ENCODE measurements at regions not wholly inside any gene's neighbourhood (a gene's known extent, or its start where the extent isn't known, plus 50 kb on each side); places are given as distances from the start of the nearest gene placed in this dataset.
A peak's percentile ranks its signal among the peaks of the same experiment; 100 is the strongest.

DNA sequence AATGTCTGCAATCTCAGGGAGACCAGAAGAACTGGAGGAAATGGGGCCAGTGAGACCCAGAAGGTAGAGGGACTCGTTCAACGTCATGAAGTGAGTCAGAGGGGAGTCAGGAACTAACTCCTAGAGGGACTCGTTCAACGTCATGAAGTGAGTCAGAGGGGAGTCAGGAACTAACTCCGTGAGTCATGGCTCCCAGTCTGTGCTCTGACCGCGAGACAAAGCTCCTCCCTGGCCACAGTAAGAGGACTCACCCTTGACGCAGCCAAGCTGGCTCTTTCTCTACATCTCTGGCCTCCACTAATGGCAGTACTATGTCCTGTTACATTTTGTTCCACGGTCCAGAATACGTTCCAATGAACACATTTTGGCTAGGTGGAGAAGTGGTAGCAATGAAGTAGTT lies 902.5 kb downstream of the KCNJ2 start:
- Histone ChIP-seq H3K9me3 (ENCODE audit: low read depth) (no peaks in the 10 kb centered on the region), H3K4me1 (ENCODE audit: insufficient read depth) (no peaks in the 10 kb centered on the region), H3K27me3 (no peaks in the 10 kb centered on the region), H3K36me3 (replicated peaks; ENCODE audit: insufficient read depth, low read depth) (no peaks in the 10 kb centered on the region), H3K79me2 (no peaks in the 10 kb centered on the region), H3K4me3 (no peak overlapping the region), H3K9me2 (replicated peaks; ENCODE audit: insufficient read depth) (no peaks in the 10 kb centered on the region), H3K4me2 (no peak overlapping the region), H2AFZ (no peak overlapping the region), H3K27ac (no peak overlapping the region), H4K20me1 (ENCODE audit: insufficient read depth, poor library complexity, severe bottlenecking) (no peaks in the 10 kb centered on the region)
- WGBS (ENCODE audit: low lambda C conversion rate, missing lambda C conversion rate) = 86% methylated on average over 10 of the region's 10 CpGs
- peak; percentile 23 for DNase-seq (ENCODE audit: low spot score)
- TF ChIP-seq CTCF (IDR thresholded peaks at IDR 0.05; ENCODE audit: poor library complexity) (no peak), EZH2phosphoT487 (IDR thresholded peaks at IDR 0.05; ENCODE audit: low read depth, severe bottlenecking, unreplicated experiment) (no peak), EZH2 (IDR thresholded peaks at IDR 0.05; ENCODE audit: borderline replicate concordance) (no peak)

DNA sequence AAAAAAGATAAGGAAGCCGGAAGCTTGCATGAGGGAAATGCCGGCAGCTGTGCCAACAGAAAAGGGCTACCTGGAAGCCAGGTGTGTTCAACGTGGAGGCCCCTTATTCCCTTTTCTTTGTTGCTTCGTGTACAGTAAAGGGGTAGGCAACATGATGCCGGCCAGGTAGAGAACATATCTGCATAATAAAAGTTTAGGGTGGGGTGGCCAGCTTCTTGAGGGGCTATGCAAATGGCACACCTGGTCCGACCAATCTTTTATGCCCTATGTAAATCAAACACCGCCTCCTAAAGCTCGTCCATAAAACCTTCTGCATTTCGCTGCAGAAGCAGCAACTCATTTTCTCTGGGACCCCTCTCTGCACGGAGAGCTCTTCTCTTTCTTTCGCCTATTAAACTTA lies 911.6 kb downstream of the KCNJ2 start:
- H2AFZ ChIP-seq = no peak overlapping the region
- 82% methylated on average over 11 of the region's 11 CpGs for WGBS (ENCODE audit: low lambda C conversion rate, missing lambda C conversion rate)
- no peak overlapping the region for H3K27ac ChIP-seq
- no peaks in the 10 kb centered on the region for H4K20me1 ChIP-seq (ENCODE audit: insufficient read depth, poor library complexity, severe bottlenecking)
- H3K9me2 ChIP-seq (replicated peaks; ENCODE audit: insufficient read depth) = no peaks in the 10 kb centered on the region
- DNase-seq (ENCODE audit: low spot score) = no peak
- H3K9me3 ChIP-seq (ENCODE audit: low read depth) = no peaks in the 10 kb centered on the region
- TF ChIP-seq CTCF (IDR thresholded peaks at IDR 0.05; ENCODE audit: poor library complexity) (no peak), EZH2phosphoT487 (IDR thresholded peaks at IDR 0.05; ENCODE audit: low read depth, severe bottlenecking, unreplicated experiment) (no peak), EZH2 (IDR thresholded peaks at IDR 0.05; ENCODE audit: borderline replicate concordance) (no peak)
- no peaks in the 10 kb centered on the region for H3K27me3 ChIP-seq
- no peak overlapping the region for H3K4me2 ChIP-seq
- H3K4me1 ChIP-seq (ENCODE audit: insufficient read depth) = no peaks in the 10 kb centered on the region
- no peaks in the 10 kb centered on the region for H3K79me2 ChIP-seq
- no peaks in the 10 kb centered on the region for H3K36me3 ChIP-seq (replicated peaks; ENCODE audit: insufficient read depth, low read depth)
- no peak overlapping the region for H3K4me3 ChIP-seq

GRCh38 chr17:71081666-71082065 lies 912.3 kb downstream of the KCNJ2 start:
- no peaks in the 10 kb centered on the region for H4K20me1 ChIP-seq (ENCODE audit: insufficient read depth, poor library complexity, severe bottlenecking)
- no peaks in the 10 kb centered on the region for H3K27me3 ChIP-seq
- no peak overlapping the region for H3K27ac ChIP-seq
- no peak overlapping the region for H3K4me2 ChIP-seq
- no peaks in the 10 kb centered on the region for H3K9me2 ChIP-seq (replicated peaks; ENCODE audit: insufficient read depth)
- H3K4me1 ChIP-seq (ENCODE audit: insufficient read depth) = no peaks in the 10 kb centered on the region
- TF ChIP-seq EZH2phosphoT487 (IDR thresholded peaks at IDR 0.05; ENCODE audit: low read depth, severe bottlenecking, unreplicated experiment) (no peak), CTCF (IDR thresholded peaks at IDR 0.05; ENCODE audit: poor library complexity) (no peak), EZH2 (IDR thresholded peaks at IDR 0.05; ENCODE audit: borderline replicate concordance) (no peak)
- no peak overlapping the region for H2AFZ ChIP-seq
- no peak overlapping the region for H3K4me3 ChIP-seq
- H3K9me3 ChIP-seq (ENCODE audit: low read depth) = no peaks in the 10 kb centered on the region
- DNase-seq (ENCODE audit: low spot score) = no peak
- no peaks in the 10 kb centered on the region for H3K79me2 ChIP-seq
- H3K36me3 ChIP-seq (replicated peaks; ENCODE audit: insufficient read depth, low read depth) = no peaks in the 10 kb centered on the region

GRCh38 chr17:71084219-71084618 lies 914.9 kb downstream of the KCNJ2 start:
- H4K20me1 ChIP-seq (ENCODE audit: insufficient read depth, poor library complexity, severe bottlenecking) = no peaks in the 10 kb centered on the region
- H3K4me3 ChIP-seq = no peak overlapping the region
- H3K9me3 ChIP-seq (ENCODE audit: low read depth) = no peaks in the 10 kb centered on the region
- TF ChIP-seq EZH2phosphoT487 (IDR thresholded peaks at IDR 0.05; ENCODE audit: low read depth, severe bottlenecking, unreplicated experiment) (no peak), CTCF (IDR thresholded peaks at IDR 0.05; ENCODE audit: poor library complexity) (peak; percentile 47)
- H3K9me2 ChIP-seq (replicated peaks; ENCODE audit: insufficient read depth) = no peaks in the 10 kb centered on the region
- H3K27ac ChIP-seq = no peak overlapping the region
- H2AFZ ChIP-seq = no peak overlapping the region
- no peaks in the 10 kb centered on the region for H3K27me3 ChIP-seq
- no peaks in the 10 kb centered on the region for H3K79me2 ChIP-seq
- no peak overlapping the region for H3K4me2 ChIP-seq
- H3K4me1 ChIP-seq (ENCODE audit: insufficient read depth) = no peaks in the 10 kb centered on the region
- 46% methylated on average over 5 of the region's 5 CpGs for WGBS (ENCODE audit: low lambda C conversion rate, missing lambda C conversion rate)
- DNase-seq (ENCODE audit: low spot score) = peak; percentile 53
- H3K36me3 ChIP-seq (replicated peaks; ENCODE audit: insufficient read depth, low read depth) = no peaks in the 10 kb centered on the region

Data from hepatocyte (in vitro differentiated cells).